H7 (cell line): ENCODE measurements at regions not wholly inside any gene's neighbourhood (a gene's known extent, or its start where the extent isn't known, plus 50 kb on each side); places are given as distances from the start of the nearest gene placed in this dataset.
"Not testable (repeated sequence)": the region's sequence is repeated elsewhere in the genome, so short reads cannot be mapped to it uniquely, and the experiment has no call there.

Source experiments
- DNase-seq: peaks from one replicate; pipeline ENCODE4 v3.0.0; 2012
- H3K27me3 ChIP-seq: 2 replicates; pipeline ENCODE4 v1.6.0; 2011; ENCODE audit warnings: mild to moderate bottlenecking, low read length; ENCODE audit not compliant: control insufficient read depth, insufficient read depth
- H3K36me3 ChIP-seq: replicated peaks from 2 replicates; pipeline ENCODE4 v1.5.1; 2011; ENCODE audit warnings: low read length; ENCODE audit not compliant: control insufficient read depth, insufficient read depth
- H3K4me3 ChIP-seq: 2 replicates; pipeline ENCODE4 v1.5.1; 2011; ENCODE audit warnings: low read depth, mild to moderate bottlenecking, control low read depth, low read length, moderate library complexity; ENCODE audit not compliant: insufficient read depth

DNA sequence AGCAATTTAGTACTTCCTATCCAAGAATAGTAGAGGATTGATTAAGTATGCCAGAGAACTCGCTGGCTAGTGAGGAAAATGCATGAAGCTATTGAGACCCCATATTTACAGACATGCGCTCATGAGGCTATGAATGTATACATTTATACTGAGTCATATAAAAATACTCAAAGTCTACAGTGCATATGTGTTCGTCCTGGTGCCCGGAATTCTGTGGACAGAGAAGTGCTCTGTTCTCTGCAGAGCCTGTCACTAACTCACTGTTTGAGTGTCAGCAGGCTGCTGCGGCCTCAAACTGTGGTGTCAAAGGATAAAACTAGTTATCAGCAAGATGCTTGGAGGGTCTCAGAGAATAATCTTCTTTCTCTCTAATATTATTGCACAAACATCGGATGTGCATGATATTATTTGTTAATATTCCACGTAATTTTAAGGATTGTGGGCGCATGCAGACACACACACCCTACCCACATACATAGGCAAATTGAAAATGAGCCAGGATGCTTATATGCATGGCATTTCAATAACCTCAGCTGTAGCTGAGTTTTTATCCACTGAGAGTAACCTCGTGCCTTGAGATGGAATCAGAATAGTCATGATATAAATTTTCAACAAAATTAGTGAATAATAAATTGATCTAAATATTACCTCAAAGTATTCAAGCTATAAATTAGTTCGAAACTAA lies 50.0 kb upstream of the TSC22D2 start:
- Histone ChIP-seq H3K27me3 (no peaks in the 10 kb centered on the region; the same call in 1 of the 2 replicates), H3K4me3 (no peak overlapping the region), H3K36me3 (no peaks in the 10 kb centered on the region)
- DNase-seq, result no peak

DNA sequence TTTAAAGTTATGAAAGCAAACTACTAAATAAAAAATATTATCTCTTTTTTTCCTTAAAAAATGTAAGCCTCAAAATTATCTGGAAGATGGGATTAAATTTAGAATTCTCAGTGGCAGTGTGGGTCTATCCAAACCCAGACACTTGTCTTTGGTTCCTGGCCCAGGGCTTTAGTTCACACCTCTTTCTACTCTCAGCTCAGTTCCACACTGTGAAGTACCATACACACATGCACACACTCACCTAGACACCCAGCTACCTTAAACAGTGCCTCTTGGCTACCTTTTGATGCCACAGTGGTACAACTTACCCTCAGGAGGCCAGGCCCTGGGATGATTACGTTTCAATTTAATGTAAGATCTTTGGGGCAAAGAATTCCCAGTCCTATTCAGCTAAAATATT lies 51.0 kb upstream of the TSC22D2 start:
- Histone ChIP-seq H3K27me3 (no peaks in the 10 kb centered on the region; the same call in 1 of the 2 replicates), H3K36me3 (no peaks in the 10 kb centered on the region), H3K4me3 (no peak overlapping the region)
- DNase-seq, result no peak

DNA sequence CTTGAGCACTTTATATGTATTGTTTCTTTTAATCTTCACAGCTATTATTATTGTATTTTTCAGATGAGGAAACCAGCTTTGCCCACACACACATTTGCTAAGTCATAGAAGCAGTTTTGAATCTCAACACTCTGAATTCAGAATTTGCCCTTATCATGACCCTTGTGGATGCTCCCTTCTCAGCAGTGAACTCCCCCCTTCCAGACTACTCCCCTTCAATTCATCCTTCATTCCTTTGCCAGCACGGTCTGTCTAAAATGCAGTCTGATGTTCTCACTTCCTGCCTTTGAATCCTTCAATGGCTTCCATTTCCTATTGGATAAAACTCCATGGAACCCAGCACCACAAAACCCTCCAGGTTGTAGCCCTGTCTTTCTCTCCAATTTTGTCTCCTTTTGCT lies 52.5 kb upstream of the TSC22D2 start:
- H3K4me3 ChIP-seq, result no peak overlapping the region
- no peak for DNase-seq
- no peaks in the 10 kb centered on the region; the same call in 1 of the 2 replicates for H3K27me3 ChIP-seq
- H3K36me3 ChIP-seq, result no peaks in the 10 kb centered on the region

GRCh38 chr3:150352931-150353330 lies 55.2 kb upstream of the TSC22D2 start:
- H3K4me3 ChIP-seq, result no peak overlapping the region
- DNase-seq, result no peak
- H3K27me3 ChIP-seq, result no peaks in the 10 kb centered on the region
- no peaks in the 10 kb centered on the region for H3K36me3 ChIP-seq

DNA sequence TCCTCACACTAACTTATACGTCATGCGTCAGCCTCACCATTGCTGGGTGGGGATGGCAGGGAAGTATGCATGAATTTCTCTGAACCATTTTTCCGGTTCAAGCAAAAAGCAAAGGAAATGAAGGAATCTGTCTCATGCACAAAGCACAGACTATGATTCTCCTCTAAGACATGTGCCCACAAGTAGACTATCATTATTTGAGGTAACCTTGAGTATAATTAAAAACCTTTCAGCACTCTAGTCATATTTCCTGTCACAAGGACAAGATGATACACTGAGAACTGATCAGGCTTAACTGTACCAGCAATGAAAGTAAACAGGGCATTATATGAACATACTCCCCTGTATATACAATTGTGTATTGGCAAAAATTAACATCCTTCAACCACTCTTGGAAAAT lies 56.7 kb upstream of the TSC22D2 start:
- Histone ChIP-seq H3K4me3 (no peak overlapping the region), H3K27me3 (no peaks in the 10 kb centered on the region), H3K36me3 (no peaks in the 10 kb centered on the region)
- no peak for DNase-seq

- Histone ChIP-seq H3K27me3 (no peaks in the 10 kb centered on the region), H3K36me3 (no peaks in the 10 kb centered on the region)
These were observed 58.6 kb upstream of the TSC22D2 start for GRCh38 chr3:150349314-150350097.

GRCh38 chr3:150348500-150348899 lies 59.6 kb upstream of the TSC22D2 start:
- Histone ChIP-seq H3K4me3 (no peak overlapping the region), H3K36me3 (no peaks in the 10 kb centered on the region), H3K27me3 (no peaks in the 10 kb centered on the region)
- no peak for DNase-seq

More at GRCh38 chr3:150349314-150350097, 58.6 kb upstream of the TSC22D2 start:
- no peak for DNase-seq
- no peak overlapping the region for H3K4me3 ChIP-seq

GRCh38 chr3:150346981-150347863 lies 60.9 kb upstream of the TSC22D2 start:
- Histone ChIP-seq H3K4me3 (no peak overlapping the region), H3K27me3 (no peaks in the 10 kb centered on the region), H3K36me3 (no peaks in the 10 kb centered on the region)
- DNase-seq, result no peak

GRCh38 chr3:150346266-150346665 lies 61.8 kb upstream of the TSC22D2 start:
- Histone ChIP-seq H3K27me3 (no peaks in the 10 kb centered on the region), H3K4me3 (no peak overlapping the region), H3K36me3 (no peaks in the 10 kb centered on the region)
- no peak for DNase-seq

GRCh38 chr3:150345021-150345538 lies 63.0 kb upstream of the TSC22D2 start:
- Histone ChIP-seq H3K4me3 (no peak overlapping the region), H3K36me3 (no peaks in the 10 kb centered on the region), H3K27me3 (no peaks in the 10 kb centered on the region)
- DNase-seq, result no peak

DNA sequence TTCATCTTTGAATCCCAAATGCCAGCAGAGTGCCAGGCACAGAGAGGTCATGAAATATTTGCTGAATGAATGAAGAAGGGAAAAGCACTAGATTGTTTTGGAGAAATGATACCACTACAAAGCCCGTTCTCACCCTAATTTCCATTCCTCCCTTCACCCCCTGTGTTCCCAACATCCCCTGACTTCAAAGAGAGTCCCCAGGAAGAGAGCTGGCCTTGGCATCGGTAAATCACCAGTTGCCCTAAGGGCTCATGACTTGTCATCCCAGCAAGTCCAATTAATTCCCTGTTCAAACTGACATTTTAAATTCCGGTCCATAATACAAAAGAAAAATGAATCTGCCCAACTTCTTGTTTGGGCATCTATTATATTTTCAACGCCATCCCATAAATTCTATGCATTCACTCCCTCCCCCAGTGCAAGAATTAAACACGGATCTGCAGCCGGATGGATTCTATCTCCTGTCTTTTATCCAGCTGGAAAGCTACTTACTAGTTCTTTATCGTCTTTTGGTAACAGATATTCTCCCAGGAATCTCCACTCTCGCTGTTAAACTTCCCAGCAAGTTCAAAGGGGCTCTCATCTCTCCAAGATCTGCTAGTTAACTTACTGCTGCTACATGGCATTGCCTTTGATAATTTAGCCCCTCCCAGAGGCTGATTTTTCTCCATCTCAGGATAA lies 63.9 kb upstream of the TSC22D2 start:
- no peak for DNase-seq
- Histone ChIP-seq H3K36me3 (no peaks in the 10 kb centered on the region), H3K4me3 (no peak overlapping the region), H3K27me3 (no peaks in the 10 kb centered on the region)

DNA sequence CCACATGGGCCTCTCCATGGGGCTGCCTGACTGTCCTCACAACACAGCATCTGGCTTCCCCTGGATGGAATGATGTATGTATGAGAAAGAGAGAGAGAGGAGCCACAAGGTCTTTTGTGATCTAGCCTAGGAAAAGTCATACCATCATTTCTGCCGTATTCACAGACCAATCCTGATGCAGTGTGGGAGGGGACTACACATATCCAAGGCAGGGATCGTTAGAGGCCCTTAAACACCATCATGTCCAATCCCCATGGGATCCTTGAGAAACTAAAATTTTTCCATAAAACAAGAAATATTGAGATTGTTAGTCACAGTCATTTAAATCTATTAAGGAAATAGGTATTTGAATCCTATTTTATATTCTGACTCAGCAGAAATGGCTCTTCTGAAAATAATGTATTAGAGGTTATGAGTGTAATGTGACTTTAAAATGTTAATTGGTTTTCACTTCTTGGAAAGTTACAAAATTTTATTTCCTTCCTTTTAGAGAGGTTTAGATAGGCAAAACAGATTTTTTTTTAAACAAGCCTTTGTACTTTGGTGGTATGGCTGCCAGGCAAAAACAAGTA lies 65.1 kb upstream of the TSC22D2 start:
- Histone ChIP-seq H3K36me3 (no peaks in the 10 kb centered on the region), H3K4me3 (no peak overlapping the region), H3K27me3 (no peaks in the 10 kb centered on the region)
- no peak for DNase-seq

- no peaks in the 10 kb centered on the region for H3K36me3 ChIP-seq
These were observed 66.2 kb upstream of the TSC22D2 start for GRCh38 chr3:150341891-150342290.

DNA sequence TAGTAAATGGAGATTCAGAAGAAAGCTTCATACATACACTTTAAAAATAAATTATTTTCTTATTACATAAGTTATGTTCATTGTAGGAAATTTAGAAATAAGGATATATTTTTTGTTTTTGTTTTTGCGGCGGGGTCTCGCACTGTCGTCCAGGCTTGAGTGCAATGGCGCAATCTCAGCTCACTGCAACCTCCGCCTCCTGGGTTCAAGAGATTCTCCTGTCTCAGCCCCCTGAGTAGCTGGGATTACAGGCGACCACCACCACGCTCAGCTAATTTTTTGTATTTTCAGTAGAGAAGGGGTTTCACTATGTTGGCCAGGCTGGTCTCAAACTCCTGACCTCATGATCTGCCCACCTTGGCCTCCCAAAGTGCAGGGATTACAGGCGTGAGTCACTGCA lies 71.7 kb upstream of the TSC22D2 start:
- DNase-seq, H3K4me3 ChIP-seq, H3K27me3 ChIP-seq, H3K36me3 ChIP-seq: not testable (repeated sequence)

More at GRCh38 chr3:150341891-150342290, 66.2 kb upstream of the TSC22D2 start:
- Histone ChIP-seq H3K4me3 (no peak overlapping the region), H3K27me3 (no peaks in the 10 kb centered on the region)
- no peak for DNase-seq
